Nephron (organoid): ENCODE measurements at regions not wholly inside any gene's neighbourhood (a gene's known extent, or its start where the extent isn't known, plus 50 kb on each side); places are given as distances from the start of the nearest gene placed in this dataset.

ENCODE experiments used
- H3K27ac Mint-ChIP-seq, 3 experiments: 2 replicates each; pipeline ENCODE4 v1.8.0; 2020; ENCODE audit warnings: mixed read lengths in 3 of 3, mild to moderate bottlenecking in 2 of 3, moderate library complexity in 1 of 3
- H3K27me3 Mint-ChIP-seq: 2 replicates; pipeline ENCODE4 v1.8.0; 2021; ENCODE audit warnings: low read depth, mild to moderate bottlenecking, moderate library complexity, mixed read lengths
- H3K36me3 Mint-ChIP-seq: 2 replicates; pipeline ENCODE4 v1.8.0; 2020; ENCODE audit warnings: low read depth, mixed read lengths
- H3K4me1 Mint-ChIP-seq: 2 replicates; pipeline ENCODE4 v1.8.0; 2020; ENCODE audit warnings: mixed read lengths
- H3K4me3 Mint-ChIP-seq, 3 experiments: 2 replicates each; pipeline ENCODE4 v1.8.0; 2020; ENCODE audit warnings: mild to moderate bottlenecking in 3 of 3, mixed read lengths in 3 of 3, moderate library complexity in 2 of 3
- H3K9me3 Mint-ChIP-seq: 2 replicates; pipeline ENCODE4 v1.8.0; 2020; ENCODE audit warnings: mixed read lengths
- TF ChIP-seq, protein P1 (sequence below), 3 experiments: fragments of 200-600 bp; sonication (generic); IDR thresholded peaks; one replicate each; pipeline ENCODE4 v1.5.0; 2021; ENCODE audit warnings: antibody characterized with exemption in 3 of 3; ENCODE audit not compliant: unreplicated experiment in 3 of 3

GRCh38 chr16:51402785-51403184 is 251.7 kb upstream of the SALL1 start:
- Mint-ChIP-seq H3K27ac (no peak overlapping the region), H3K9me3 (peaks cover 10% of the 10 kb centered on the region), H3K27me3 (no peaks in the 10 kb centered on the region), H3K4me3 (no peak overlapping the region), H3K4me1 (no peaks in the 10 kb centered on the region), H3K36me3 (peaks cover 5% of the 10 kb centered on the region)
- TF ChIP-seq, protein P1, sequence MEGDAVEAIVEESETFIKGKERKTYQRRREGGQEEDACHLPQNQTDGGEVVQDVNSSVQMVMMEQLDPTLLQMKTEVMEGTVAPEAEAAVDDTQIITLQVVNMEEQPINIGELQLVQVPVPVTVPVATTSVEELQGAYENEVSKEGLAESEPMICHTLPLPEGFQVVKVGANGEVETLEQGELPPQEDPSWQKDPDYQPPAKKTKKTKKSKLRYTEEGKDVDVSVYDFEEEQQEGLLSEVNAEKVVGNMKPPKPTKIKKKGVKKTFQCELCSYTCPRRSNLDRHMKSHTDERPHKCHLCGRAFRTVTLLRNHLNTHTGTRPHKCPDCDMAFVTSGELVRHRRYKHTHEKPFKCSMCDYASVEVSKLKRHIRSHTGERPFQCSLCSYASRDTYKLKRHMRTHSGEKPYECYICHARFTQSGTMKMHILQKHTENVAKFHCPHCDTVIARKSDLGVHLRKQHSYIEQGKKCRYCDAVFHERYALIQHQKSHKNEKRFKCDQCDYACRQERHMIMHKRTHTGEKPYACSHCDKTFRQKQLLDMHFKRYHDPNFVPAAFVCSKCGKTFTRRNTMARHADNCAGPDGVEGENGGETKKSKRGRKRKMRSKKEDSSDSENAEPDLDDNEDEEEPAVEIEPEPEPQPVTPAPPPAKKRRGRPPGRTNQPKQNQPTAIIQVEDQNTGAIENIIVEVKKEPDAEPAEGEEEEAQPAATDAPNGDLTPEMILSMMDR (IDR thresholded peaks at IDR 0.05; ENCODE audit: unreplicated experiment in 3 of 3), result no peak

- TF ChIP-seq, protein P1 (IDR thresholded peaks at IDR 0.05; ENCODE audit: unreplicated experiment in 3 of 3), result no peak
- no peaks in the 10 kb centered on the region for H3K4me1 Mint-ChIP-seq
- no peaks in the 10 kb centered on the region for H3K27me3 Mint-ChIP-seq
- peaks cover 5% of the 10 kb centered on the region for H3K36me3 Mint-ChIP-seq
- H3K27ac Mint-ChIP-seq, result no peak overlapping the region
- H3K4me3 Mint-ChIP-seq, result no peak overlapping the region
- H3K9me3 Mint-ChIP-seq, result peaks cover 10% of the 10 kb centered on the region
These were observed 251.2 kb upstream of the SALL1 start for GRCh38 chr16:51402298-51402697.

DNA sequence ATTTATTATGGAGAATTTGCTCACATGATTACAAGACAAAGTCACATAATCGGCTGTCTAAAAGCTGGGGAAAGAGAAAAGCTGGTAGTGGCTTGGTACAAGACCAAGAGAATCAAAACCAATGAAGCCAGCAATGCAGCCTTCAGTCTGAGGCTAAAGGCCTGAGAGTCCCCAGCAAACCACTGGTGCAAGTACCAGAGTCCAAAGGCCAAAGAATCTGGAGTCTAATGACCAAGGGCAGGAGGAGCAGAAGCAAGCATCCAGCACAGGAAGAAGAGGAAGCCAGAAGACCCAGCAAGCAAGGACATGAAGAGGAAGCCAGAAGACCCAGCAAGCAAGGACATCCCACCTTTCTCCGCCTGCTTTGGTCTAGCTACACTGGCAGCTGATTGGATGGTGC is 250.6 kb upstream of the SALL1 start:
- peaks cover 5% of the 10 kb centered on the region for H3K36me3 Mint-ChIP-seq
- TF ChIP-seq, protein P1 (IDR thresholded peaks at IDR 0.05; ENCODE audit: unreplicated experiment in 3 of 3), result no peak
- no peaks in the 10 kb centered on the region for H3K4me1 Mint-ChIP-seq
- H3K9me3 Mint-ChIP-seq, result peaks cover 10% of the 10 kb centered on the region
- H3K27ac Mint-ChIP-seq, result no peak overlapping the region
- H3K27me3 Mint-ChIP-seq, result no peaks in the 10 kb centered on the region
- H3K4me3 Mint-ChIP-seq, result no peak overlapping the region

GRCh38 chr16:51399908-51400670 is 249.0 kb upstream of the SALL1 start:
- no peak overlapping the region for H3K27ac Mint-ChIP-seq
- H3K27me3 Mint-ChIP-seq, result no peaks in the 10 kb centered on the region
- H3K9me3 Mint-ChIP-seq, result peaks cover 10% of the 10 kb centered on the region
- TF ChIP-seq, protein P1 (IDR thresholded peaks at IDR 0.05; ENCODE audit: unreplicated experiment in 3 of 3), result no peak
- H3K4me1 Mint-ChIP-seq, result no peaks in the 10 kb centered on the region
- peaks cover 5% of the 10 kb centered on the region for H3K36me3 Mint-ChIP-seq
- no peak overlapping the region for H3K4me3 Mint-ChIP-seq

DNA sequence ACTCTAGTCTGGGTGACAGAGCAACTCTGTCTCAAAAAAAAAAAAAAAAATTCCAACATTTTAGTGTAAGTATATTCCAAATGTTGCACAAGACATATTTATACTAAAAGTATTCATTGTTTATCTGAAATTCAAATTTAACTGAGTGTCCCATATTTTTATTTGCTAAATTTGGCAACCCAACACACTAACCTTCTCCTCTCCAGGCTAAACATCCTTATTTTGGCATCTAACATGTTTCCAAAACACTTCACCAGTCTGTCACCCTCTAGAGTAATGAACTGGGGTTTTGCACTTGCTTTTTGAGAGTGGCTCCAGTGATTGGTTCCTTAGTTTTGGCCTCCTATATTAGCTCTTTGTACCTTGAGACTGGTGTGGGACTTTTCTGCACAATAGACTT is 243.4 kb upstream of the SALL1 start:
- no peaks in the 10 kb centered on the region for H3K36me3 Mint-ChIP-seq

More for the DNA sequence above, 243.4 kb upstream of the SALL1 start:
- TF ChIP-seq, protein P1 (IDR thresholded peaks at IDR 0.05; ENCODE audit: unreplicated experiment in 3 of 3), result no peak
- H3K27ac Mint-ChIP-seq, result no peak overlapping the region
- H3K9me3 Mint-ChIP-seq, result peaks cover 6% of the 10 kb centered on the region
- no peak overlapping the region for H3K4me3 Mint-ChIP-seq
- peaks cover 6% of the 10 kb centered on the region for H3K4me1 Mint-ChIP-seq
- H3K27me3 Mint-ChIP-seq, result peaks cover 12% of the 10 kb centered on the region
